IPS-18c (cell line): ENCODE measurements at regions not wholly inside any gene's neighbourhood (a gene's known extent, or its start where the extent isn't known, plus 50 kb on each side); places are given as distances from the start of the nearest gene placed in this dataset.

ENCODE experiments used
- H3K4me3 ChIP-seq: 2 replicates; pipeline ENCODE4 v1.7.0; 2013; ENCODE audit warnings: low read depth, mild to moderate bottlenecking, low read length, moderate library complexity; ENCODE audit not compliant: insufficient read depth
- H3K9me3 ChIP-seq: one replicate; pipeline ENCODE4 v1.6.1; 2013; ENCODE audit warnings: mild to moderate bottlenecking, low read length, moderate library complexity; ENCODE audit not compliant: control insufficient read depth, insufficient read depth

GRCh38 chr13:111901267-111901915 lies 165.6 kb upstream of the SOX1 start:
- Histone ChIP-seq H3K9me3 (no peaks in the 10 kb centered on the region), H3K4me3 (no peak overlapping the region)

GRCh38 chr13:111902726-111903125 lies 164.2 kb upstream of the SOX1 start:
- no peak overlapping the region for H3K4me3 ChIP-seq
- no peaks in the 10 kb centered on the region for H3K9me3 ChIP-seq

DNA sequence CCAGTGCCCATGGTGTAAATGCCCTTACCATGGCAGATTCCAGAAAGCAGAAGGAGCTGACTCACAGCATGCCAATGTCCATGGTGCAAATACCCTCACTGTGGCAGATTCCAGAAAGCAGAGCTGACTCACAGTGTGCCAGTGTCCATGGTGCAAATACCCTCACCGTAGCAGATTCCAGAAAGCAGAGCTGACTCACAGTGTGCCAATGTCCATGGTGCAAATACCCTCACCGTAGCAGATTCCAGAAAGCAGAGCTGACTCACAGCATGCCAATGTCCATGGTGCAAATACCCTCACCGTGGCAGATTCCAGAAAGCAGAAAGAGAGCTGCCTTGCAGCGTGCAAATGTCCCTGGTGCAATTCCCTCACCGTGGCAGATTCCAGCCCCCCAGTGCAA lies 163.8 kb upstream of the SOX1 start:
- no peaks in the 10 kb centered on the region for H3K9me3 ChIP-seq
- H3K4me3 ChIP-seq, result no peak overlapping the region

- Histone ChIP-seq H3K9me3 (no peaks in the 10 kb centered on the region), H3K4me3 (no peak overlapping the region)
Measured at GRCh38 chr13:111904166-111904565, 162.8 kb upstream of the SOX1 start.

GRCh38 chr13:111904701-111905608 lies 162.0 kb upstream of the SOX1 start:
- no peaks in the 10 kb centered on the region for H3K9me3 ChIP-seq
- H3K4me3 ChIP-seq, result no peak overlapping the region

DNA sequence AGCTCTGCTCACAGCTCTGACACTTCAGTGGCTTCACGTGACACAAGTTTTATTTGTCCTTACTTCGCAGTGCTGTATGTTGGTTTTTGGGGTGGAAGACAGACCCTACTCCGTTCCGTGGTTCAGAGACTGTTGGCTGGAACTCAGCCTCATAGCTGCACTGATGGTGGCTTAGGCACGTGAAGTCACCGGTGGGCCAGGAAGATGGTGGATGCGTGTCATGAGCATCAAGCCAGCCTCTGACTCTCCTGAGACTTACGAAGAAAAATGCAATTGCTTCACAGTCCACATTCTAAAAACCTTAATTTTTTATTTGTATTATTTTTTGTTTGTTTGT lies 161.4 kb upstream of the SOX1 start:
- Histone ChIP-seq H3K9me3 (no peaks in the 10 kb centered on the region), H3K4me3 (no peak overlapping the region)

- H3K9me3 ChIP-seq, result no peaks in the 10 kb centered on the region
- no peak overlapping the region for H3K4me3 ChIP-seq
Measured at GRCh38 chr13:111906306-111906705, 160.6 kb upstream of the SOX1 start.

DNA sequence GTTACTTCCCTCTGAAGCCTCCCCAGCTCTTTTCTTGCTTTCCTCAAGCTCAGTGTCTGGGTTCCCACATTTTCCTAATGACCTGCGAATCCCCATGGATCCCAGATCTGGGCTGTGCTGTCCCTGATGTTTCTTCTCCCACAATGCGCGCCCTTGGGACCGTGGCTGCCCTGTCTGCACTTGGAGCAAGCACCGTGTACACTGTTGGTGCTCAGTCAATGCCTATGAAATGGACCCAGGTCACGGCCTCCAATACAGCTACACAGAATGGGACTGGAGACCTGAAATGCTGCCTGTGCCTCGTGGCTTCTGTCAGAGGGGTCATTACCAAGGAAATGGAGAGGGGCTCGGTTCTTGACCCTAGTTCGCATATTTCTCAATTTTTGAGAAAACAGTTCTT lies 160.1 kb upstream of the SOX1 start:
- Histone ChIP-seq H3K9me3 (no peaks in the 10 kb centered on the region), H3K4me3 (no peak overlapping the region)

DNA sequence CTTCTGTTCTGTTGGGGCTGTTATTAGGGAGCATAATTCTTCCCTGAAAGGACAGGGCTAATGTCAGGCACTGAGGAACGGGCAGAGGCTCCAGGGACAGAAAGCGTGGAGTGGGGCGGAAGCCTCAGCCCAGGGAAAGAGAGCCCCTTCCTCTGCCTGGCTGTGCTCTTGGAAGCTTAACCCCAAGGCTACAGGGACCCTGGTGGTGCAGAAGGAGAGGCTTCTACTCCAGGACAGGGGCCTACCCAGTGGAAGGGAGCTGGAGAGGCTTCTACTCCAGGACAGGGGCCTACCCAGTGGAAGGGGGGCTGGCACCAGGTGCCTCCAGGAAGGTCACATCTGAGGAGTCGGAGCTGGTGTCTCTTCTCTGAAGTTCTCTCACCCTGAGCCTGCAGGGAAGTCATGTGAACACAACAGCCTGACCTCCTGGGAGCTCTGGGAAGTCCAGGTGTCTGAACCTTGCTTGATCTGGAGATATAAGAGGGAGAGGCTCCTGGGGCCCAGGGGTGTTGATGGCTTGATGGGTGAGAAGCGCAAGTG lies 159.5 kb upstream of the SOX1 start:
- Histone ChIP-seq H3K9me3 (no peaks in the 10 kb centered on the region), H3K4me3 (no peak overlapping the region)

GRCh38 chr13:111908361-111908760 lies 158.6 kb upstream of the SOX1 start:
- Histone ChIP-seq H3K9me3 (no peaks in the 10 kb centered on the region), H3K4me3 (no peak overlapping the region)

DNA sequence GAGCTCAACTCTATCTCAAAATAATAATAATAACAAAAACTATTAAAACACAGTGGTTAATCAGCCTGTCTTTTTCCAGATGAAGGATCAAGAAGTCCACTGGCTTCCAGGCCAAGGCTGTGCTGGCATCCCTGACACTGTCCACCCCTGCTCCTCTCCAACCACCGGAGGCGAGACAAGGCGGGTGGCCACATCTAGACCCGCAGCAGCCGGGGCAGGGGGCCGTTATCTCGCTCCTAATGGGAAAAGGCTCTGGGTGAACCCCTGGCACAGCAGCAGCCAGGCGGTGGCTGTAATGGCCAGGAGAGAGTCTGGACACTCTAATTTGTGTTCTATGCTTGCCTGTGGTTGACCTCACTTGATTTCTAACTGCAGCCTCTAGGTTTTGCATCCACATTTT lies 158.0 kb upstream of the SOX1 start:
- H3K4me3 ChIP-seq, result no peak overlapping the region
- no peaks in the 10 kb centered on the region for H3K9me3 ChIP-seq

DNA sequence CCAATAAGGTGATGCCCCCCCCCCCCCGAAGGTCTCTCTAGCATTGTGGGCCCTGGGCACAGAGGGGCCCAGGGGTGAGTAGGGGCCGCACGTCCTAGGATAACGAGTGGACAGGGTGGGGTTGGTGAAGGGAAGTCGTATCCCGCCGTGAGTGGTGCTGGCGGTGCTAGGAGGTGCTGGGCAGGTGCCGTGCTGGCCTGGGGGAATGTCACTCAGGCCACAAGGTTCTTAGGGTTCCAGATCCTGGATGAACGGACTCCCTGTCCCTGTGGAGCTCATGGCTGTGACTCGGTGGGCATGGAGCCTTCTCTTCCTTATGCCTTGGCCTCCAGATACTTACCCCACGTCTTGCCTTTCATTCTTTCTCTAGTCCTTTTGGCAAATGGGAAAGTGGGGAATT lies 157.4 kb upstream of the SOX1 start:
- no peaks in the 10 kb centered on the region for H3K9me3 ChIP-seq
- no peak overlapping the region for H3K4me3 ChIP-seq

- no peaks in the 10 kb centered on the region for H3K9me3 ChIP-seq
- H3K4me3 ChIP-seq, result no peak overlapping the region
Measured at GRCh38 chr13:111909971-111910671, 156.8 kb upstream of the SOX1 start.

DNA sequence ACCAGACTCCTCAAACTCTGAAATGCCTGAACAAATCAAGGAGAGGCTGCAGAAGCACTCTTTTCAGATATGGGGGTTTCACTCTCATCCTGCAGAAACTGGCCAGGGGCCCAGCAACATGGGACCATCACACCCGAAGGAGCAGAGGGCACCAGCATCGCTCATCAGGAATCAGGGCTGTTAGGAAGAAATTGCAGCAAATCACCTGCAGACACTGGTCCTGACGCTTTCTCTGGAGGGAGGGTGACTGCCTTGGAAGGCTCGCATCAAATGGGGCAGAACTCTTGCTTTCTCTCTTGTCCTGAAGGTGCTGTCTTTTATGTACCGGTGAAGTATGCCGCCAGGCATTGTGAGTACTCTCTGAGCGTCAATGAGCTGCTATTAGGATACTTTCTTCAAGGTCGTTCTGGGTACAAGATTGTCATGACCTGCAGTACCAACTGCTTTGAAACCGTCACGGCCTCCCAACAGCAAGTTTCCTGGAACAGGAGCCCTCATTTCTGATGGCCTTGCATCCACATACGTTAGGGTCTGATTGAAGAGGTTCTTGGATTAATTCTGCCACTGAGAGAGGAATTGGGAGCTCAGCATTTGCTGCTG lies 155.7 kb upstream of the SOX1 start:
- H3K4me3 ChIP-seq, result no peak overlapping the region
- H3K9me3 ChIP-seq, result no peaks in the 10 kb centered on the region

DNA sequence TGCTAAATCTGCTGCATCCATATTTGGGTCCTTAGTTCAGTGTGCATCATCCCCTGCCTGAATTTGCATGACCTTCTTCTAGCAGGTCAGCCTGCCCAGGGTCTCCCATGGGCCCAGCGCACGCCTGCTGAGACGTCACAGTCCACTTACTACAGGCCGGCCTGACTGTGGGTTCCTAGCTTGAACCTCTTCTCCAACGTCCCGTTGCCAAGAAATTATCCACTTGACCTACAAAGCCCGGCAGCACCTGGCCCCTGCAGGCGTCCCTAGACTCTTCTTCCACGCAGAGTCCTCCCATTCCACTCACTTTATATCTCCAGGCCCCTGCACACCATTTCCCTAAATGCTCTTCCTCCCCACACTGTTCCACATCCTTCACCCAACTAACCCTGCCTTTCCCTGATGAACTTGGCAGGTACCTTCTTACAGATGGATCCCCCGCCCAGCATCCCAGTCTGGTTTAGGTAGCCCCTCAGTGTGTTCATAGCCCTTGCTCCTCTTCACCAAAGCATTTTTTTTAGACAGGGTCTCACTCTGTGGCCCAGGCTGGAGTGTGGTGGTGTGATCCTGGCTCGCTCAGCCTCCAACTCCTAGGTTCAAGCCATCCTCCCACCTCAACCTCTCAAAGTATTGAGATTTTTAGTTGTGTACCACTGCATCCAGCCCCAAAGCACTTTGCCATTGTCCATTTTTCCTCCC lies 155.0 kb upstream of the SOX1 start:
- Histone ChIP-seq H3K9me3 (no peaks in the 10 kb centered on the region), H3K4me3 (no peak overlapping the region)

GRCh38 chr13:111912453-111912866 lies 154.5 kb upstream of the SOX1 start:
- Histone ChIP-seq H3K4me3 (no peak overlapping the region), H3K9me3 (no peaks in the 10 kb centered on the region)
